ENCODE measurements at regions not wholly inside any gene's neighbourhood (a gene's known extent, or its start where the extent isn't known, plus 50 kb on each side); places are given as distances from the start of the nearest gene placed in this dataset.

GRCh38 chr13:111406636-111407035 is 86.2 kb downstream of the TEX29 start:
- H3K79me1 ChIP-seq (ENCODE audit: insufficient read depth, low read depth, low read length, poor library complexity, severe bottlenecking), result no peaks in the 10 kb centered on the region
- no peak for TF ChIP-seq CTCF (conservative IDR thresholded peaks at IDR 0.05)
- H2BK5ac ChIP-seq (ENCODE audit: insufficient read length, low read length), result no peak overlapping the region
- H3K9me3 Mint-ChIP-seq, result no peaks in the 10 kb centered on the region
- DNase-seq, result no peak
- H3K9me3 ChIP-seq (ENCODE audit: control insufficient read depth, low read depth, low read length), result no peaks in the 10 kb centered on the region
- no peak overlapping the region for H2BK15ac ChIP-seq (ENCODE audit: low read depth, low read length)
- no peak overlapping the region for H2BK120ac ChIP-seq (ENCODE audit: low read depth, low read length, poor library complexity, severe bottlenecking)
- H3K27ac ChIP-seq (ENCODE audit: insufficient read length, low read depth, low read length), result no peak overlapping the region
- no CpG with 5 or more reads among the region's 3 CpGs for WGBS (ENCODE audit: extremely low coverage, insufficient read length, low lambda C conversion rate)
- H3T11ph ChIP-seq (ENCODE audit: low read length), result no peak overlapping the region
- no peak overlapping the region for H2BK20ac ChIP-seq (ENCODE audit: low read depth, low read length, poor library complexity, severe bottlenecking)
- H2AFZ ChIP-seq (ENCODE audit: low read length), result no peak overlapping the region
- H4K20me1 ChIP-seq (ENCODE audit: control insufficient read depth, insufficient read depth, insufficient read length), result no peaks in the 10 kb centered on the region
- peaks cover 0 to 3% of the 10 kb centered on the region in 2 experiments; a peak in 1 of 4 replicates for H3K4me1 Mint-ChIP-seq
- H2AK5ac ChIP-seq (ENCODE audit: insufficient read length, low read length), result no peak overlapping the region
- no peak overlapping the region for H4K8ac ChIP-seq (replicated peaks; ENCODE audit: insufficient read length, low read depth, low read length)
- H3K4me3 Mint-ChIP-seq, result no peak overlapping the region
- H3K18ac ChIP-seq (ENCODE audit: insufficient read length, low read depth, low read length), result no peak overlapping the region
- no peak overlapping the region for H3K27ac Mint-ChIP-seq
- no peak overlapping the region for H3K4me2 ChIP-seq (ENCODE audit: insufficient read depth, insufficient read length, low read length)
- no peak overlapping the region for H3K4ac ChIP-seq (ENCODE audit: low read depth, low read length)
- H3K14ac ChIP-seq (ENCODE audit: insufficient read depth, low read length), result no peak overlapping the region
- H2BK12ac ChIP-seq (ENCODE audit: insufficient read length, low read depth, low read length), result no peak overlapping the region
- no peaks in the 10 kb centered on the region for H3K4me1 ChIP-seq (ENCODE audit: insufficient read depth, low read length)
- no peaks in the 10 kb centered on the region for H3K27me3 ChIP-seq (ENCODE audit: insufficient read depth, low read length)
- no peak overlapping the region for H3K9ac ChIP-seq (ENCODE audit: extremely low read depth, insufficient read length, low read length)
- H3K36me3 Mint-ChIP-seq (ENCODE audit: insufficient read depth in 1 of 3, low read depth in 3 of 3), result no peaks in the 10 kb centered on the region
- no peaks in the 10 kb centered on the region for H3K79me2 ChIP-seq (ENCODE audit: insufficient read depth, low read length)
- no peak overlapping the region for H3K23ac ChIP-seq (ENCODE audit: insufficient read length, low read depth, low read length)
- H3K27me3 Mint-ChIP-seq (ENCODE audit: low read depth), result peaks cover 6% of the 10 kb centered on the region
- H3K56ac ChIP-seq (ENCODE audit: insufficient read length, low read depth, low read length), result no peak overlapping the region
- no peak overlapping the region for H4K5ac ChIP-seq (ENCODE audit: insufficient read length, low read depth, low read length)
- H3K23me2 ChIP-seq (ENCODE audit: insufficient read length, low read depth, low read length, poor library complexity, severe bottlenecking), result no peaks in the 10 kb centered on the region
- no peak overlapping the region for H4K91ac ChIP-seq (ENCODE audit: insufficient read length, low read depth, low read length)
